NCI-H2029 (cell line): ENCODE measurements at regions not wholly inside any gene's neighbourhood (a gene's known extent, or its start where the extent isn't known, plus 50 kb on each side); places are given as distances from the start of the nearest gene placed in this dataset.
"Not testable (repeated sequence)": the region's sequence is repeated elsewhere in the genome, so short reads cannot be mapped to it uniquely, and the experiment has no call there.

Experiments used
- DNase-seq: peaks from one replicate; lab custom pipeline; 2025; lab: John Stamatoyannopoulos, UW

GRCh38 chr21:17295997-17296396 lies 216.8 kb upstream of the CXADR start:
- no peak for DNase-seq

GRCh38 chr21:17299576-17299975 lies 213.3 kb upstream of the CXADR start:
- not testable (repeated sequence) for DNase-seq

DNA sequence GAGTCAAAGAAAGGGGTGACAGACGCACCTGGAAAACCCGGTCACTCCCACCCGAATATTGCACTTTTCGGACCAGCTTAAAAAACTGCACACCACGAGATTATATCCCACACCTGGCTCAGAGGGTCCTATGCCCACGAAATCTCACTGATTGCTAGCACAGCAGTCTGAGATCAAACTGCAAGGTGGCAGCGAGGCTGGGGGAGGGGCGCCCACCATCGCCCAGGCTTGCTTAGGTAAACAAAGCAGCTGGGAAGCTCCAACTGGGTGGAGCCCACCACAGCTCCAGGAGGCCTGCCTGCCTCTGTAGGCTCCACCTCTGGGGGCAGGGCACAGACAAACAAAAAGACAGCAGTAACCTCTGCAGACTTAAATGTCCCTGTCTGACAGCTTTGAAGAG lies 185.1 kb upstream of the CXADR start:
- not testable (repeated sequence) for DNase-seq

DNA sequence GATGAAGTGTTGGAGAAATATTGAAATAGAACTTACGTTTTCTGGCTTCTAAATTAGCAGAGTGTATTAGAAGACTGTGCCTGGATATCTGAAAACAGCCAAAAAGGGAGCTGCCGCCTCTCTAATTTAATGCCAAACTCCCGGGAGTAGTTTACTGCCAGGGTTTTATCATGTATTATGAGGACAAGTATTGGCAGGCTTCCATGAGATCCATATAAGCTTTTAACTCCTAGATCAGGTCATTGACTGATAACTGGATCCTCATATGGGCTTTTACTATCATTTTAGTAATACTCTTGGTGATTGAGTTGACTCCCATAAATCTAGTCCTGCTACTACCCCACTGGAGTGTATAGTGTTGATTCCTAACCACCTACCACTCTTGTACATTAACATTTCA lies 178.4 kb upstream of the CXADR start:
- no peak for DNase-seq

- DNase-seq: no peak
Observed at GRCh38 chr21:17340081-17340480, 172.8 kb upstream of the CXADR start.

GRCh38 chr21:17343055-17343454 lies 169.8 kb upstream of the CXADR start:
- DNase-seq: no peak

DNA sequence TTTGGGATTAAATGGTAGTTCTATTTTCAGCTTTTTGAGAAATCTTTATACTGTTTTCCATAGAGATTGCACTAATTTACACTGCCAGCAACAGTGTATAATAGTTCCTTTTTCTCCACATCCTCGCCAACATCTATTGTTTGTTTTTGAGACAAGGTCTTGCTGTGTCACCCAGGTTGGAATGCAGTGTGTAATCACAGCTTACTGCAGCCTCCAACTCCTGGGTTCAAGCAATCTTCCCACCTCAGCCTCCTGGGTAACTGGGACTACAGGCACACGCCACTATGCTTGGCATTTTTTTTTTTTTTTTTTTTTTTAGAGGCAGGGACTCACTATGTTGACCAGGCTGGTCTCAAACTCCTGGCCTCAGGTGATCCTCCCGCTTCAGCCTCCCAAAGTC lies 164.5 kb upstream of the CXADR start:
- no peak for DNase-seq

- no peak for DNase-seq
Observed at GRCh38 chr21:17348849-17349248, 164.0 kb upstream of the CXADR start.

DNA sequence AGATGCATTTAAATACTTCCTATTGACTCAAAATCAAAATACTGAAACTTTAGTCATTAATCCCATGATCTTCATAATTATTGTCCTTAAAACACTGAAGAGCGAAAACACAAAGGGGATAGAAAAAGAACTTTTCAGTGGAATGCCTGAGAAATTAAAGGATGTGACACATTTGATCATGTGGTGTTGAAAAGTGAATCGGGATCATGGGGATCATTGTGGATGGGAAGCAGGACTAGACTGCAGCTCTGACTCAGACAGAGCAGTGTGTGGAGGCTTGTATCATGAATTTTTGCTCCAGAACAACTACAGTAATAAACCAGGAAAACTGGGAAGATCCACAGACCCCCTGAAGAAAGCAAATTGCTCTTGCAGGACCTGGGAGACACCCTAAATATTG lies 161.1 kb upstream of the CXADR start:
- DNase-seq: no peak

- no peak for DNase-seq
Observed at GRCh38 chr21:17352996-17353655, 159.7 kb upstream of the CXADR start.

DNA sequence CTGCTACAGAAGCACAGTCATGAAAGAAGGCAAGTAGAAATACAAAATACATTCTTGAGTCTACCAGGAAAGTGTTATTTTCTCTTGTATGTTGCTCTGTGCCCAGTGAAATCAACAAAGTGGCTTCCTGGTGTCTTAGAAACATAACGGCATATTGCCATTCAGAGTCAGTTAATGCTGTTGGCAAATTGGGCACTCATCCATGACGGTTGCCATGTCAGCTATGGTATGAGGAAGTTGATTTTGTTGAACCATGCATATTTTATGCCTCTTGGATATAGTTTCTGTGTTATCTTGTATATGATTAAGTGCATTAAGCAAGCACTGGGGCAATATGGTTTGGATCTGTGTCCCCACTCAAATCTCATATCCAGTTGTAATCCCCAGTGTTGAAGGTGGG lies 153.1 kb upstream of the CXADR start:
- DNase-seq: peak; percentile 71

GRCh38 chr21:17368748-17369363 lies 144.0 kb upstream of the CXADR start:
- DNase-seq: no peak

- no peak for DNase-seq
Observed at GRCh38 chr21:17370263-17370662, 142.6 kb upstream of the CXADR start.

DNA sequence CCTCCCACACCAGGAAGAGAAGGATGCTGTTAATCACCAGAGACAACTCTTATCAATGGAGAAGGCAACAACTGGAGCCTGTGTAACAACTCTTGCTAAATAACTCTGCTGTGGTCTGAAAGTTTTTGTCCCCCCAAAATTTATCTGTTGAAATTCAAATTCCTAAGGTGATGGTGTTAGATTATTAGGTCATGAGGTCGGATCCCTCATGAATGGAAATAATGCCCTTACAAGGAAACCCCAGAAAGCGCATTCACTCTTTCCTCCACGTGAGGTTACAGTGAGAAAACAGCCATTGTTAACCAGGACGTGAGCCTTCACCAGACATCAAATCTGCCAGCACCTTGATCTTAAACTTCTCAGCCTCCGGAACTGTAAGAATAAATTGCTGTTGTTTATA lies 141.9 kb upstream of the CXADR start:
- no peak for DNase-seq

DNA sequence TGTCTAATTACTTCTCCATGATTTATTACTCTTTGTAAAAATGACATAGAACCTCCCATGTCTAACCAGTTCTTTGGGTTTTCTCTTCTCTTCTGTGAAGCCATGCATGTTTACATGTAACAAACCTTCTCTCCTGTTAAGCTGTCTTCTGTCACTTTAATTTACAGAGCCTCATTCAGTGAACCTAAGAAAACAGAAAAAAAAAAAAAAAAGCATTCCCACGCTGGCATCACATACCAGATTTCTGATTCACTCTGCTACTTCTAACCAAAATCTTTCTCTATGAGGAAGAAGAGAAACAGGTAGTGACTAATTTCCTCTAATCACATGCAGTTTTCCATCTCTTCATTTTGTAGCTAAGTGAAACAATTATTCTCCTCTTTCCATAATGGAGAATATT lies 141.4 kb upstream of the CXADR start:
- no peak for DNase-seq

DNA sequence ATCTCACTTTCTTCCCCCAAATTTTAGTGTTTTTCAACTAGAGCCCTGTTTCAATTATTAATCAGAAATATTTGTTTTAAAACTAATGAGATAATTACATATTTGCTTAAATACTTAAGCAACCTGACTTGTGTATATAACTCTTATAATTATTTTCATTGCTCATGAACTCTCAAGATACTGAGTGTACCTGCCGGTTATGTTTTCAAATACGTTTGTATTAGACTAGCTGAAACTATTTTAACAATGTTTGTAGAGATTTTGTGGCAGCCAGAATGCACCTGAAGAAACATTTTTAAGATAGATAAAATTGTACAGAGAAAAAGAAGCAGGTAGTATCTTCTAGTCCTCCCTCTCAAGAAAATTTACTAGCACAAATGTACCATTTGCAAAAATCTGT lies 140.6 kb upstream of the CXADR start:
- no peak for DNase-seq

- no peak for DNase-seq
Observed at GRCh38 chr21:17386498-17386897, 126.3 kb upstream of the CXADR start.

- peak; percentile 80 for DNase-seq
Observed at GRCh38 chr21:17387030-17387617, 125.7 kb upstream of the CXADR start.

GRCh38 chr21:17388226-17388625 lies 124.6 kb upstream of the CXADR start:
- DNase-seq: no peak

- no peak for DNase-seq
Observed at GRCh38 chr21:17389311-17389710, 123.5 kb upstream of the CXADR start.

DNA sequence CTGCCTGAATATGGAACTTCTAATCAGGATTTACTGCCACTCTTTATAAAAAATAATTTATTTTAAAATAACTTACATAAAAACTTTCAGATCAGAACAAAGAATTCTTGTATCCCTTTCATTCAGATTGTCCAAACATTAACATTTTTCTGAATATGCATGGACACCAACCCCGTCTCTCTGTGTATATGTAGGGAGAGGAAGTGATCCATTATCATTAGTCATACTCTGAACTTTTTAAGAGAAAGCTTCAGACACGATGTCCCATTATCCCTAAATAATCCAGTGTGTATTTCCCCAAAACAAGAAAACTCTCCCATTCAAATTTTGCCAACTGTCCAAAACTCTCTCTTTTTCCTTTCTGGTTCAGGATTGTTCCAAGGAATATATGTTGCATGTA lies 122.3 kb upstream of the CXADR start:
- no peak for DNase-seq

DNA sequence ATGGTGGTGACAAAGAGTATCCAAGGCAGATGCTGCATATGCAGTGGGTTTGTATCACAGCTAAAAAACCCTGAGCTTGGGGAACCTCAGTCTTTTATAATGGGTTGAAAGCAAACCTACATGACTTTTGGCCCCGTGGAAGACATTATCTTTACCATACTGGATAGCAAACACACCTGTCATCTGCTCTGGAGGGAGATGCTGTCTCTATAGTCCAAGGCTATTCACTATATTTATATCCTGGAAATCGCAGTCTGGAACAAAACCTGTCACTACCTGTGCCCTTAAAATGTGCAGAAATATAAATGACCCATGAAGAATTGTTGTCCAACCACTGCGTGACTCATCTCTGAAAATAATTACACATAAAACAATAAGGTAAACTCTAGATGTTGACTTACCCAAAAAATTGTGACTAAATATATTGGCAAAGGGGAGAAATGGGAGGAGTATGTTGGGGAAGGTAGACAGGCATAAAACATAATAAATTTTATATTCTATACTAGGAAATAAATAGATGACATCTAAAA lies 121.0 kb upstream of the CXADR start:
- DNase-seq: peak; percentile 34

DNA sequence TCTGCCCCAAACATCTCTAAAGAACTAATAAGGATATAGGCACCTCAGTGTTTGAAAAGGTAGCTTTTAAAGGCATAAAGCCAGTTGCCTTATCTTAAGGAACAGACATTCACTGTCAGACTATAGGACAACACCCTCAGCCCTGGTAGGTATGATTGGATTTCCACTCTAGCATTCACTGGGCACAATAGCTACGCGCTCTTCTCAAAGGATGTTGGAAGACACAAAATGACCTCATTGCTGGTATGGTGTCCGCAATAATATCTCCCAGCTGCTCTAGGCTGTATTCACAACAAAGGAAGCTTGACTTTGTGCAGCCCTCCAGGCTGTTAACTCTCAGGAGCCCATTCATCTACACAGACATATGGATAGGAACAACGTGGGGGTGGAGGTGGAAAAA lies 119.4 kb upstream of the CXADR start:
- peak; percentile 75 for DNase-seq

DNA sequence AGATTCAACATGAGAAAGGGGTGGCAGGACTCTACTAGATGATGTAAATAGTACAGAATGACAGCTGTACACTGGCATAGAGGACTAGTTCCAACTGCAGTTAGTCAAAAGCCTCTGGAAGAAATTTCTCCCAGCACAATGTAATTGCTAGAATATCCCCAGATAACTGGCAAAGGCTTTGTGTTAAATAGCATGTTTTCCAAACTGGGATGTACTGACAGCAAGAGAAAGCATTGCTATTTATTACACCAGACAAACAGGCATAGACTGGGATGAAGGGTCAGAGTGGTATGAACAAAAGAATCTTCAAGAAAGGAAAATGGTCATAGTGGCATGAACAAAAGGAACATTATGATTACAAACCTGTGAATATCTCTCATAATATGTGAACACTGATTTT lies 115.9 kb upstream of the CXADR start:
- no peak for DNase-seq
